MM.1S (cell line): ENCODE measurements at regions not wholly inside any gene's neighbourhood (a gene's known extent, or its start where the extent isn't known, plus 50 kb on each side); places are given as distances from the start of the nearest gene placed in this dataset.

Source experiments
- EZH2 ChIP-seq: fragments of 300-600 bp; sonication (generic); optimal IDR thresholded peaks from 2 replicates; pipeline ENCODE3; 2017; ENCODE audit warnings: low read depth, mild to moderate bottlenecking, antibody characterized with exemption, low read length, mixed read lengths
- EZH2phosphoT487 ChIP-seq: fragments of 300-600 bp; sonication (generic); IDR thresholded peaks from 2 replicates; pipeline ENCODE4 v1.6.1; 2018; ENCODE audit warnings: antibody characterized with exemption, low read length
- TF ChIP-seq, protein P1 (sequence below): fragments of 300-600 bp; sonication (generic); IDR thresholded peaks from 2 replicates; pipeline ENCODE4 v1.5.1; 2016; ENCODE audit warnings: antibody characterized with exemption, low read length, mixed read lengths

DNA sequence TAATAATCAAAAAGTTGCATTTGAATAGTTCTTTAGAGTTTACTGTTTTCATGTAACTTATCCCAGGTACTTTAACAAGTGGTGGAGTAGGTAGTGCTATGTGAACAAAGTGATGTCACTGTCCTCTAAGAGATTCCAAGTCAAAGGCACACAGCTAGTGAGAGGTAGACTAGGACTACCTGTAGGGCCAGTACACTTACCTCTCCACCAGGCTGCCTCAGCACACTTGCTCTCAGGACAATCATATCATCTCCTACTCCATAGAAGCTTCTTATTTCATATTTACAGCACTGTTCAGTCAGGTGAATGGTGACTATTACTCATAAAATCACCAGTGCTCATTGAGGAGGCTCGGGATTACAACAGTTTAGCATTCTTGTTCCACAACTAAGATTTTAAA lies 173.0 kb upstream of the EMCN start:
- TF ChIP-seq, protein P1, sequence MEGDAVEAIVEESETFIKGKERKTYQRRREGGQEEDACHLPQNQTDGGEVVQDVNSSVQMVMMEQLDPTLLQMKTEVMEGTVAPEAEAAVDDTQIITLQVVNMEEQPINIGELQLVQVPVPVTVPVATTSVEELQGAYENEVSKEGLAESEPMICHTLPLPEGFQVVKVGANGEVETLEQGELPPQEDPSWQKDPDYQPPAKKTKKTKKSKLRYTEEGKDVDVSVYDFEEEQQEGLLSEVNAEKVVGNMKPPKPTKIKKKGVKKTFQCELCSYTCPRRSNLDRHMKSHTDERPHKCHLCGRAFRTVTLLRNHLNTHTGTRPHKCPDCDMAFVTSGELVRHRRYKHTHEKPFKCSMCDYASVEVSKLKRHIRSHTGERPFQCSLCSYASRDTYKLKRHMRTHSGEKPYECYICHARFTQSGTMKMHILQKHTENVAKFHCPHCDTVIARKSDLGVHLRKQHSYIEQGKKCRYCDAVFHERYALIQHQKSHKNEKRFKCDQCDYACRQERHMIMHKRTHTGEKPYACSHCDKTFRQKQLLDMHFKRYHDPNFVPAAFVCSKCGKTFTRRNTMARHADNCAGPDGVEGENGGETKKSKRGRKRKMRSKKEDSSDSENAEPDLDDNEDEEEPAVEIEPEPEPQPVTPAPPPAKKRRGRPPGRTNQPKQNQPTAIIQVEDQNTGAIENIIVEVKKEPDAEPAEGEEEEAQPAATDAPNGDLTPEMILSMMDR, result no peak
- TF ChIP-seq EZH2, result no peak
- no peak for TF ChIP-seq EZH2phosphoT487
